ENCODE measurements at regions not wholly inside any gene's neighbourhood (a gene's known extent, or its start where the extent isn't known, plus 50 kb on each side); places are given as distances from the start of the nearest gene placed in this dataset.

DNA sequence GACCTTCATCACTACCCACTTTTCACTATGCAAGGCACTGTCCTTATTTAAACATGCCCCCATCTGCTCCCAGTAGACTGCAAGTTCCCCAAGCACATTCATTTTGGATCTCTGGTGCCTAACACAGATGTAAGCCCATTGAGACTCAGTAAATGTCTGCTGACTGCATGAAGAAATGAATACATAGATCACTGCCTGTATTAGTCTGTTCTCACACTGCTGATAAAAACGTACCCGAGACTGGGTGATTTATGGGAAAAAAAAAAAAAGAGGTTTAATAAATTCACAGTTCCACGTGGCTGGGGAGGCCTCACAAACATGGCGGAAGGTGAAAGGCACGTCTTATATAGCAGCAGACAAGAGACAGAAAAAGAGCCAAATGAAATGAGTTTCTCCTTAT is 204.9 kb downstream of the ATG4C start:
- no peak for DNase-seq (ENCODE audit: low read depth)

DNA sequence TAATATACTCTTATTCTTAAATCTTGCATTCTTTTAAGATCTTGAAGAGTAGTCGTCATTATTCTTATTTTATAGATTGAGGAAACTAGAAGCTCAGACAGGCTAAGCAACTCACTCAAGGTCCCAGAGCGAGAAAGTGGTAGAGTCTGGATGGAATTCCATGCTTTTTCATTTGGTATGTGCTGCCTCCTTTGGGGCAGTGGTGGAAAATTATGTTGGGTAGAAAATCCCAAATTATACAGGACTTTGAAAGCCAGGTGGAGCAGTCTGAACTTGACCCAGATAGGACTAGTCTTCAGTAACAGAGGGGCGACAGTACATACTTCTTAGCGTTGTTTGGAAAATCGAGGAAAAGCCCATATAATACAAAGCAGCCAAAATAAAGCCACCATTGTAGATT is 205.6 kb downstream of the ATG4C start:
- no peak for DNase-seq (ENCODE audit: low read depth)

DNA sequence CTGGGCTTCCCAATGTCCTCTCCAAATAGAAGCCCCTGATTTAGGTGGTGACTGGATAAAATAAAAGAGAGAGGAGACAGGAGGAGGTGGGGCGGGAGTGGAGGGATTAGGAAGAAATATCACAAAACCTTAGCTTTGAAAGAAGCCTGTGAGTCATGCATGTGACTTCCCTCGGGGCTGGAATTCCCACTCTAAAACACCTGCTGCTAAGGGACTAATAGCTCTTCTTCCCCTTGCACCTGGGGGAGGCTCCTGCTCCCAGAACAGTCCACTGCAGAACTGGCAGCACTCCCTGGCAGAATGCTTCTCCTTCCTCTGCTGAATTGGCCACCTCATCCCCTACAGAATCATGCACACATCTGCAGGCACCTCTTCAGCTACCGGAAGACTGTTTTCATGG is 207.2 kb downstream of the ATG4C start:
- DNase-seq (ENCODE audit: low read depth), result no peak

DNA sequence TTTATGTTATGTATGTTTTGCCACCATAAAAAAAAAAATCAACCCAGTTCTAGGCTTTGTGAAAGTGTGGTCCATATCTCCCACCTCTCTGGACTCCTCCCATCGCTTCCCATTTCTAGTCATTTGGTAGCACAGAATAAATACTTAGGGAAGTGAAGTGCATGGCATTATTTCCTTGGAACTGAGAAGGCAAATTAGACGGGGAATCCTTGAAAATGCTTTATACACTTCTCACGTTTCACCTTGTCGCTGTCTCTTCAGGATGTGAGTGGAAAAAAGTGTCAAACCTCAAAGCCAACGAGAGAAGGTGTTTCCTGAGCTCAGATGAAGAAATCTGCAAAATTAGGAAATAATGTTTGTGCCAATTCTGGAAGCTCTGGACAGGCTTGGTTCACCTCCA is 209.9 kb downstream of the ATG4C start:
- DNase-seq (ENCODE audit: low read depth), result no peak

DNA sequence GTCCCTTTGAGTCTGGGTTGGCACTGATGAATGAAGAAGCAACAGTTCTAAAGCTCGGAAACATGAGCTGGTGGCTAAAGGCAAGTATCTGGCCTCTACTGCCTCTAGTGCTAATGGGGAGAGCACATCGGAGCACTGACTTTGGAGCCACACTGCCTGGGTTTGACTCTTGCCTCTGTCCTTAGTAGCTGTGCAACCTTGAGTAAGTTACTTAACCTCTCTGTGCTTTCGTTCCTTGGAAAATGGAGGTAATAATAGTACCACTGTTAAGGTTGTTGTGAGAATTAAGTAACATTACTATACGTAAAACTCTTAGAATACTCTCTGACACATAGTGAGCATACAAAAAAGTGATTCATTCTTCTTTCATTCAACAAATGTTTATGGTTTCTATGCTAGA is 211.2 kb downstream of the ATG4C start:
- DNase-seq (ENCODE audit: low read depth), result no peak

DNA sequence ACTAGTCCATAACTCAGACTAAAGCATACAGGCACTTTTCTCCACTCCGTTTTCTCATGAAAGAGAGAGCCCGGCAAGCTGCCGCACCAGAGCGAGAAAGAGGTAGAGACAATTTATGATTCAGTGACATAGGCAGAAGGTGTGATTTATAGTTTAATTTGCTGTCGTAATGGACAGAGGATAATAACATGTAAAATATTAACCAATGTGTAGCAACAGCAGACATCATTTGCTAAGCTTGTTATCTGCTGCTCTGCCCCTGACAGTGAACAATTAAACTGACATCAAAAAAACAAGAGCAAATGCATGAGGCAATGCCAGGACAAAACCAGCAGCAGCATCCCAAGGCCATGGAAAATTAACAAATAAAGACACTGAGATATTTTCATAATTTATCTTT is 214.0 kb downstream of the ATG4C start:
- DNase-seq (ENCODE audit: low read depth), result no peak

DNA sequence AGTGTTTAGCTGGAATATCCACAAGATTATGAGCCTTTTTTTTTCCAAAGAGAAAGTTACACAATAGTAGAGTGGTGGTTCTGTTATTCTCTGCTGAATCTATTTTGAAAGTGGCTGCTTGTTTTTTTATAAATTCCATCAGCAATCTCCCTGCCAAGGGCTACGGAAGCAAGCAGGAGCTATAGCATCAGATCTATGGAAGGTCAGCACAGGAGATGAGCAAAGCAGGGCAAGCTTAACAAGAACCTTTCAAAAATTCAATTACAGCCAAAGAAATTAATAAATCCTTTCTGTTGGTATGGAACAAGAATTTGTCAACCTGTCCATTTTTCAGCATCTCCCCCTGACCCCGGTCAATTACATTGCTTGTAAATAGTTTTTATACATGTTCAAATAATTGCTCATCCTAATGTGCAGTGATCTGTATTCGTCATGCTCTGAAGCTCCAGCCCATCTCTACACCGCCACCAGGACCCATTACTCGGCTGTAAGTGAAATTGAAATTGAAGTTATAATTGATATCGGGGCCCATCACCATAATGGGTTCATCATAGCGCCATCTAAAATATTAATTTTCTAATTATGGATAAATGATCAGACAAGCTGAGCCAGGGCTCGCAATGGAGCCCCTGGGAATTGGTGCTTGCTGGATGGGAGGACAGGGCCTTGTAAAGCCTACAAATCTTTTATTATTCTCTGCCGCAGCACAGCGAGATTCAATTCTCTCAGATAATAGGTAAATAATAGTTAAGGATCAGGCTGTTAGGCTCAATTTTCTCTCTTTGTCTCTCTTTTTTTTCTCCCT is 215.1 kb downstream of the ATG4C start:
- no peak for DNase-seq (ENCODE audit: low read depth)

DNA sequence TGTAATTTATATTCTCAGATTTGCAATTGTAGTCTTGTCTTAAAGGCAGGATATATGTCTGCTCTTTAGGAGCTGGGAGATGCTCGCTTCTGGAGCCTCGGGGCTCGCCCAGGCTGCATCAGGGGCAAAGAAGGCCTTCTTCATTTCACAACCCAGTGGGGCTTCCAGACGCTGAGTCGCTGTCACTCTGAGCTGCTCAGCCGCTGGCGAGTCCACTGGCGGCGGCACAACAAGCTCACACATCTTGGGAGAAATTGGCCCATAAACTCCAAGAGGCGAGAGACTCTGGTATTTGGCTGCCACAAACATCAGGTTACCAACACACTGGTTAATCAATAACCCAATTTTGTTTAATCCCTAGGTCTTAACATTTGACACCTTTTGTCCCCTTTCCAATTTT is 216.6 kb downstream of the ATG4C start:
- no peak for DNase-seq (ENCODE audit: low read depth)

DNA sequence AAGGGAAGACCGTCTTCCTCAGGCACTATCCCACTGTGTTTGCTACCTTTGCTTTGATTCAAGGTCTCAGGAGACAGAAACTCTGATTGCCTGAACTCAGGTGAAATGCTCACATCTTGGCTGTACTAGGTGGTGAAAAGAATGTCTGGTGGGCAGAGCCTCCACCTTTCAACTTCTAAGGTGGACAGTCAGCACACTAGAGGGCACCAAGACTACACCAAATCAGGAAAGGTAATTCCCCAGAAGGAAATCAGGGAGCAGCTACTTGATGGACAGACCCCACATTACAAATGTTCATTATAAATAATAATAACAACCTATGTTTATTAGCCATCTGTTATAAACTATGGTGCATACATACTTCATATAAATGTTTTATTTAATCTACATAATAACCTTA is 220.9 kb downstream of the ATG4C start:
- DNase-seq (ENCODE audit: low read depth), result no peak

DNA sequence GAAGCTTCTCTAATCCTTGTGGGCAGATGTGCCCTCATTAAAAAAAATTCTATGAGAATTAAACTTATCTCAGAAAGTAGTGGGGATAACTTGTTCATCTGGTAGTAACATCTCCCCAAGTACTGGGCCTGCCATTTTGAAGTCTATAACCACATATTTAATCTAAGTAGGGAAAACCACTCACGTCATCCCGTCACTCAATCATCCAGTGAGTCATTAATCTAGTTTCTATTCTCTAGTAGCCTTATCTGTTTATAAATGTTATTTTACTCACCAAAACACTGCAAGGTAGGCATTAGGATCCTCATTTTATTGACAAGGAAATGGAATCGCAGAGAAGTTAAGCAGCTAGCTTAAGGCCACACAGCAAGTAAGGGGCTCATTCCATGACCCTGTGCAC is 221.9 kb downstream of the ATG4C start:
- DNase-seq (ENCODE audit: low read depth), result no peak

DNA sequence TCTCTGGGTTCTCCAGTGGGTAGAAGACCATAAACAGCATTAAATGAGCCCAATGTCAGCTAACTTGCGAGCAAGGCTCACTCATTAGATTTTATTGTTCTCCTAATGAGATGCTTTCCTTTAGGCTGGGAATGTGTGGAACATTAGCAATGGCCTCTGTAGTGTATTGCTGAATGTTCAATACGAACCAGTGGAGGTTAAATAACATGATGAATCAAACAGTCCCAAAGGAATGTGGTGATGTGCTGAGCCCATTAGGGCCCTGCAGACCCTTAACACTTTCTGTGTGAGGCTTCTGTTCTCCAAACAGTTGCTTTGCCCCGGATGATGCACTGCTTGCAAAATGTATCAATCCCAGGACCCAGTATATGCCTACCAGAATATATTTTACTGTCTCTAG is 225.5 kb downstream of the ATG4C start:
- DNase-seq (ENCODE audit: low read depth), result no peak

DNA sequence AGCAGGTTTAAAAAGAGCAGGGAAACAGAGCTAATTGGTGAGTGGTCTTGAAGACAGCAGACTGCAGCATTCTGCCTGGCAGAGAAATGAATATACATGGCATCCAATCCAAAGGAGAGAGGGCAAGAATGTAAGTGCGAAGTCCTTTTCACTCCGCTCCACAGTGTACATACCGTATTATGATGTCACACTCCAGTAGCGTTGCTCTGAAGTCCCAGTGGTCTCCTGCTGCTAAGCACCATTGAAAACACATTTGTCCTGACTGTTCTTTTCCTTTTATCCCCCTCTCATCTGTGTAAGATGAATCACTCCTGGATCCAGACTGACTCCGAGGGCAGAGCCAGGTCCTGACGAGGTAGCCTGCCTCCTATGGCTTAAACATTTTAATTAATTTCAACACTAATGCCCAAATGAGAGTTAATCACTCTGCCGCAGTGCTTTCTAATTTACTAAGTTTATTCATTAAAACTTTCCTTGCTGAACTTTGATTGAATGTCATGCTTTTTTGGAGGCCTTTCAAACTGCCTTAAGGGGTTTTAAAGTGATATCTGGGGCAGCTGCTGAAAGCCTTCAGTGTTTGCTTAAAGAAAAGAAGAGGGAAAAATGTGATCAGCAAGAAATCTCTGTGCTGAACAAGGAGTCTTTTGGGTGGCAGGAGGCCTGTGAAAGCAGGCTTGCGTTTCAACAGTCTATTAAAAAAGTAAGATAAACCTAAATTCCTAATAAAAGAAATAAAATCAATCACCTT is 227.2 kb downstream of the ATG4C start:
- DNase-seq (ENCODE audit: low read depth), result no peak

DNA sequence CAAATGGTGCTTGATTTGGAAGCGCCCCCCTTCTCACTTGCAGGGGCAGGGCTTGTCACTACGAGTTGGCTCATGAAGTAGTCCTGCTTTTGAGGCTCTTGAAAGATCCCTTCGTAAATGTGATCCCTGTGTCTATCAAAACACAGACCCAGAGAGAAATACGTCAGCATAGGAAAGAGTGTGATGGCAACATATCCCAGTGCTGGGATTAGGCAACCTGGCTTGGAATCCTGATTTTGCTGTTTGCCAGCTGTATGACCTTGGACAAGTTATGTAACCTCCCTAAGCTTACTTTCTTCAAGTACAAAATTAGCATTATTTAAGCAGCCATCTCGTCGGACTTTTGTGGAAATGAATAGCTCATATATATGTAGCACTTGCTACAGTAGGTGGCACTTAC is 228.4 kb downstream of the ATG4C start:
- DNase-seq (ENCODE audit: low read depth), result peak; percentile 5

DNA sequence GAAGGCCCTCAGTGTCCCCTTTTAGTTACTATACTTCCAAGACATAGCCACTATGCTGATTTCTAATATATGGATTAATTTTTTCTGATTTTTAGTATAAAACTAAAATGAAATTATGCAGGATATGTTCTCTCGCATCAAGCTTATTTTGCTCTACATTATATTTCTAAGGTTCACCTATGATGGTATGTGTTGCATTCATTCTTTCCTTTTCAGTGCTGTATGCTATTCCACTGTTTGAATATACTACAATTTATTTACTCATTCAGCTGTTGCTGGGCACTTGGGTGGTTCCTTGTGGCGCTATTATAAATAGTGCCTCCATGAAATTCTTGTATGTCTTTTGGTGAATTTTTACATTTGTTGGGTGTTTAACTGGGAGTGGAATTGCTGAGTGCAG is 230.3 kb downstream of the ATG4C start:
- no peak for DNase-seq (ENCODE audit: low read depth)

DNA sequence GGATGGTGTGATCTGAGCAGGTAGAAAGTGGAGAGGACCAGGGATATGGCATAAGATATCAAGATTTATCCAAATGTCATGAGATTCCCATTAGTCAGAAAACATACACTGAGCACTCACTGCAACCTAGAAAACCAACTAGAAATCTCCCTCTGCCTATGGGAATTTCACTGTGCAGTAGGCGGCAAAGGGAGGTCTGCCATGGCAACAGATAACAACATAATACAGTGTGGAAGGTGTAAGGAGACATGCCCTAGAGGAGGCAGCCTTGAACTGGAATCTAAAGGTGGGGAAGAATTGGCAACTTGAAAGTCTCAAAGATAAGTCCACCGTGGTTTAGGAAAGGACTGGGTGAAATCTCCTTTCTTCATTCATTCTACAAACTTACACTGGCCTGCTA is 238.4 kb downstream of the ATG4C start:
- DNase-seq (ENCODE audit: low read depth), result no peak

DNA sequence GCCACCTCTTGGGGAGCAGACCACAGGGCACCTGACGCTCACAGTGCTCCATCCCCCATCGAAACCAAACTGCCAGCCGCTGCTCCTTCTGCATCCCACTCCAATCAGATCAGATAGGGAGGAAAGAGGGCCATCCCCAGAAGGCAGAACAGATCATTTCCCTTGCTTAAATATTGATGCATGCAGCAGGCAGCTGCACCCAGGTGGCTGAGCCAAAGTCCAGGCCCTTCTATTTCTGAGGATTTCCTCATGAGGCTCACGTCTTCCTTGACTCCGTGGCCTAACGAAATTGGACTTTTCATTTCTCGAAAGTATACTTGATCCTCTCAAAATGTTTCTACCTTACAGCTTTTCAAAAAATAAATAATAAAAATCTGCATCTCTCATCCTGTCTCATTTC is 239.2 kb downstream of the ATG4C start:
- DNase-seq (ENCODE audit: low read depth), result no peak

DNA sequence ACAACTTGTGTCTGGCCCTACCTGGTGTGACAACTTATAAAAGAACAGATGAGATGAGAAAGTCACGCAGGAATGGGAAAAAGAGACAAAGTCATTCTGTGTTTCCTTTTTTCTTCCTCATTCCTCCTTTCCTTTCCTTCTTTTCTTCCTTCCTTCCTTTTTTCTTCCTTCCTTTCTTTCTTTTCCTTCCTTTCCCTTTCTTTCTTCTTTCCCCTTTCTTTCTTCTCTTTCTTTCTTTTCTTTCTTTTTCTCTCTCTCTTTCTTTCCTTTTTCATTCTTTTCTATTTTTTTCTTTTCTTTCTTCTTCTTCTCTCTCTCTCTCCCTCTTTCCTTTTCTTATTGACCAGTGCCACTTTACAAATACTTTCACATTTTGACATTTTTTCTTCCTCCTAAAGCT is 239.7 kb downstream of the ATG4C start:
- DNase-seq (ENCODE audit: low read depth), result no peak

DNA sequence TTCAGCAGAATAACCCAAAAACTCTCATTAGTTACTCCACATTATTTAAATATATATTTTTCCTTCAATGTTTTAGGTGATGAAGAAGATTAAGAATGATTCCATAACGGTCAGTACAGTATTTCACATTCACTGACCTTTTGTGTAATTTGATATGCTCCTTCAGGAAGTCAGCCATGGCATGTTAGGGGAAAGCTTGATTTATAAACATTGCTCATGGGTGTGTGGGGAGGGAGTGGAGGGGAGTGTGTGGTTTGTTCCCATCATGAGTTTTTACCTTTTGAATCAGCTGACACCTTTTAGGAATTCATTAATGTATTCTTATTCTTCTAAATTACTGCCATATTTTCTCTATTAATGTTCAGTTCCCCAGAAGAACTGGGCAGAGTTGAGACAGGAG is 240.2 kb downstream of the ATG4C start:
- no peak for DNase-seq (ENCODE audit: low read depth)

DNA sequence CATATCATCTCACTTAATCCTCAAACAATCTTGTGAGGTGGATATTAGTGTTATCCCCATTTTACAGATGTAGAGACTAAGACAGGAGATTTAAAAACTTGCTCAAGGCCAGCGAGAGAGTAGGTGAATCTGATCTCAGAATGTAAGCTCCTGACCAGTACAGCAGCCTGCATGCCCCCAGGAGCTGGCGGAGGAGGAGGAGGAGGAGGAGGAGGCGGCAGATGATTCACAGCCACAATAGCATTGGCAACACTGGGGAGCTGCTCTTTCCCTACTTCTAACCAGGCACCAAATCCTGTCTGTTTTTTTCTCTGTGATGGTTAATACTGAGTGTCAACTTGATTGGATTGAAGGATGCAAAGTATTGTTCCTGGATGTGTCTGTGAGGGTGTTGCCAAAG is 243.2 kb downstream of the ATG4C start:
- no peak for DNase-seq (ENCODE audit: low read depth)

DNA sequence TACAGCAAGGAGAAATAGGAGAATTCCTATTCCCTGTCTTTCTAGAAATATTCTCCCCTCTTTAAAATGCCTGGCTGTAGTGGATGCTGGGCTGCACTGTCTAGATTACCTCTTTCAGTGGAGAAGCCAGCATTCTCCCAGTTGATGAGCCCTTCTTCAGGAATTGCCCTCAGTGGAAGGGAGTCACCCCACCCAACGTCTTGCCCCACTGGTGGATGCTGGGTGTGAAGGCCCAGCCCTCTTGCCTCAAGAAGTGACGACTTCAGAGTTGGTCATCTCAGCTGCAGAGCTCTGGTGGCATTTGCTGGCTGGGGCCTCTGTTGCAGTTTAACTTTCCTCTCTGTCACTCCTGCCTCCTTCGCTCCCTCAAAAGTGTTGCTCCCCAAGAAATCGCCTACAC is 248.2 kb downstream of the ATG4C start:
- DNase-seq (ENCODE audit: low read depth), result no peak

DNA sequence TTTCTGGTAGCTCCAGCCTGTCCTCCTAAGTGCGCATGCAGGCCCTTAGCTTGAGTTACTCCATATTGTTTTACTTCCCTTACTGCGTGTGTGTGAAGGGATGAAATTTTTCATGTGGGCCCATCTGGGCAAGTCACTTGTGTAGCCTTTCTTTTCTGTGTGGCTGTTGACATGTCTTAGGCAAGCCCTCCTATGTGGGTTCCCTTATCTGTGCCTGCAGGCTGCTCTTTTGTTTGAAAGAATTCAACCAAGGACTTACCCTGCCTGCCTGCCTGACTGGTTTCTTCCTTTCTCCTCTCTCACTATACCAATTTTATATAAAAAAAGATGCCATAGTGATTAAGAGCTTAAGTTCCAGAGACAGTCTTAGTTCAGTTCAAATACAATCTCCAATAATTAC is 249.3 kb downstream of the ATG4C start:
- DNase-seq (ENCODE audit: low read depth), result no peak

DNA sequence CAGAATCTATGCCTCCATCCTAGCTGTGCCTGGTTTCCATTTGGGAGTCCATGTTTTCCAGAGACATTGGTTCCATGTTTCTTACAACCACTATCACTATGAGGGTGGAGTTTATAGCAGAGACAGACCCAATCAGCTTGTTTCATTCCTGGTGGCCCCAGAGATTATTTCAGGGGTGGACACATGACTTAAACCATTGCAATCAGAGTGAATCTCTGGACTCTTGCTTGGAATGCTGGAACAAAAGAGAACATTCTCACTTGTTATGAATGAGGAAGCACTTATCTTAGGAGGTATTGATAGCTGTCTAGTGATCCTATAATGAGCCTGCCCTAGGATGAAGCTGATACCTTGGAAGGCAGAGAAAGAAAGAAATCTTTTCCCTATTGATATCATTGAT is 250.3 kb downstream of the ATG4C start:
- no peak for DNase-seq (ENCODE audit: low read depth)

DNA sequence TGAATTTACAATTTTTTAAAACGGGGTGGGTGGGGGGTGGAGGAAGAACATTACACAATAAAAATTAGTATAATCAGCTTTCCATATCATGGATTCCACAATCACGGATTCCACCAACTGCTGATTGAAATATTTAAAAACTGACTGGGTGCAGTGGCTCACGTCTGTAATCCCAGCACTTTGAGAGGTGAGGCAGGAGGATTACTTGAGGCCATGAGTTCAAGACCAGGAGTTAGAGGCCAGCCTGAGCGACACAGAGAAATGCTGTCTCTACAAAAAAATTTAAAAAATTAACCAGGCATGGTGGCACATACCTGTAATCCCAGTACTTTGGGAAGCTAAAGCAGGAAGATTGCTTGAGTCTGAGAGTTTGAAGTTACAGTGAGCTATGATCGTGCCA is 254.7 kb downstream of the ATG4C start:
- DNase-seq (ENCODE audit: low read depth), result no peak

DNA sequence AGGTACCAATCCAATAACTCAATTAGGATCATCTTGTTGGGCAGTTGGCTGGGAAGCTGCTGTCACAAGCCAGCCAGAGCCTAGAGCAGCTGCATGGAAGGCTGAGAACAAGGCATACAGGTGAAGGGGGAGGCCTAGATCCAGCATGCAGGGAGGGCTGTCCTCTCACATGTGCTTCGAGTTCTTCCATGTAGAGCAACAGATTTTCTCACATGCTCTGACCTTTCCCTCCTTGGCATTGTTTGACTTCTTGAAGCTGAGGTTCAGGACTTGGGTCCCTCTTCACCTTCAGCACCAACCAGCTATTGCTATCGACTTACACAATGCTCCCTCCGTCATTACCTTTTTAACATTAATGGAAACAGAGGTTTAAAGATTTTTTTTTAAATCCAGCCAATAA is 257.7 kb downstream of the ATG4C start:
- DNase-seq (ENCODE audit: low read depth), result no peak

Data from stromal cell of bone marrow (primary cell).